ENCODE measurements at regions not wholly inside any gene's neighbourhood (a gene's known extent, or its start where the extent isn't known, plus 50 kb on each side); places are given as distances from the start of the nearest gene placed in this dataset.

GRCh38 chr6:23994013-23994412, 132.0 kb upstream of the NRSN1 start:
- H4K20me1 ChIP-seq (replicated peaks; ENCODE audit: control insufficient read depth, extremely low read depth, insufficient read depth, low read length), result no peaks in the 10 kb centered on the region
- BruUV-seq (replicated peaks), result no TSS peak

More at GRCh38 chr6:23994013-23994412, 132.0 kb upstream of the NRSN1 start:
- H2AFZ ChIP-seq (ENCODE audit: low read depth, low read length), result no peak overlapping the region
- POLR2A ChIA-PET, result no interaction called here
- intact Hi-C loops (cut with micrococcal nuclease) (no loop called here), dilution Hi-C loops (cut with MboI; ENCODE audit: extremely low pct_ligation_motif_present, low sequenced_read_pairs) (no loop called here)
- FAIRE-seq, result no peak
- H3K9ac ChIP-seq (replicated peaks; ENCODE audit: extremely low read depth, insufficient read depth, low read length), result no peak overlapping the region
- H3K4me1 ChIP-seq (ENCODE audit: control insufficient read depth, extremely low read depth, insufficient read depth, low read length), result no peaks in the 10 kb centered on the region
- H3K79me2 ChIP-seq (ENCODE audit: control insufficient read depth, insufficient read depth, low read length), result no peaks in the 10 kb centered on the region
- H3K4me2 ChIP-seq (ENCODE audit: insufficient read depth, low read length), result no peak overlapping the region
- no peak overlapping the region for H3K4me3 ChIP-seq (replicated peaks in 1 of 3; ENCODE audit: insufficient read depth in 1 of 3, low read depth in 1 of 3, low read length in 3 of 3)
- H3K27me3 ChIP-seq (ENCODE audit: control insufficient read depth in 2 of 2, insufficient read depth in 2 of 2, low read length in 2 of 2), result no peaks in the 10 kb centered on the region
- no peak overlapping the region for H3K27ac ChIP-seq (ENCODE audit: insufficient read depth, low read depth, low read length)
- H3K9me3 ChIP-seq (replicated peaks; ENCODE audit: control insufficient read depth, insufficient read depth, low read length), result peaks cover 2% of the 10 kb centered on the region
- no peaks in the 10 kb centered on the region for H3K9me1 ChIP-seq (replicated peaks; ENCODE audit: control insufficient read depth, extremely low read depth, insufficient read depth, low read length)
- TF ChIP-seq MAX (IDR thresholded peaks at IDR 0.05; ENCODE audit: insufficient read depth, insufficient read length) (no peak), CTCF (IDR thresholded peaks at IDR 0.05; ENCODE audit: extremely low read depth in 1 of 2, insufficient read depth in 1 of 2, low read depth in 1 of 2, low read length in 2 of 2) (no peak), JUN (IDR thresholded peaks at IDR 0.05; ENCODE audit: borderline replicate concordance, insufficient read depth, insufficient read length, low read depth) (no peak), GATA2 (IDR thresholded peaks at IDR 0.05; ENCODE audit: insufficient read depth, insufficient read length, low read depth, low read length) (no peak), MYC (IDR thresholded peaks at IDR 0.05; ENCODE audit: low read depth, low read length) (no peak), FOS (IDR thresholded peaks at IDR 0.05; ENCODE audit: borderline replicate concordance, insufficient read depth, low read length) (no peak), POLR2A (IDR thresholded peaks at IDR 0.05; ENCODE audit: low read depth, low read length) (no peak), POLR2AphosphoS5 (IDR thresholded peaks at IDR 0.05; ENCODE audit: insufficient read depth, low read depth, low read length) (no peak), EZH2 (IDR thresholded peaks at IDR 0.05; ENCODE audit: borderline replicate concordance, low read depth, low read length, severe bottlenecking) (no peak)
- no peaks in the 10 kb centered on the region for H3K36me3 ChIP-seq (ENCODE audit: control insufficient read depth in 2 of 2, extremely low read depth in 1 of 2, insufficient read depth in 2 of 2, low read length in 2 of 2)
- CTCF ChIA-PET, result no interaction called here
- DNase-seq (ENCODE audit: low read depth, low spot score), result no peak
